Sigmoid colon (tissue), 4 donors: ENCODE measurements at regions not wholly inside any gene's neighbourhood (a gene's known extent, or its start where the extent isn't known, plus 50 kb on each side); places are given as distances from the start of the nearest gene placed in this dataset.

Experiments used
- EP300 ChIP-seq, 4 donors: sonication (generic); formaldehyde crosslinking; IDR thresholded peaks; one replicate each; pipeline ENCODE4 v1.6.1; 2017; ENCODE audit warnings: antibody characterized with exemption in 4 of 4
- POLR2A ChIP-seq, 2 donors: fragments of 450-650 bp; IDR thresholded peaks; one replicate each; pipeline ENCODE4 v1.6.1; 2016; ENCODE audit warnings: antibody characterized with exemption in 2 of 2, mild to moderate bottlenecking in 2 of 2, moderate library complexity in 2 of 2
- POLR2AphosphoS5 ChIP-seq, 4 donors: sonication (generic); formaldehyde crosslinking; IDR thresholded peaks; one replicate each; pipeline ENCODE4 v1.6.1; 2017; ENCODE audit warnings: antibody characterized with exemption in 4 of 4
- TF ChIP-seq, protein P1 (sequence below), 4 experiments: fragments of 450-650 bp in 3 of 4; fragments of 200-600 bp in 1 of 4; IDR thresholded peaks; one replicate each; pipeline ENCODE4 v1.5.1; 2016 to 2019; ENCODE audit warnings: antibody characterized with exemption in 4 of 4, mild to moderate bottlenecking in 3 of 4, moderate library complexity in 2 of 4

DNA sequence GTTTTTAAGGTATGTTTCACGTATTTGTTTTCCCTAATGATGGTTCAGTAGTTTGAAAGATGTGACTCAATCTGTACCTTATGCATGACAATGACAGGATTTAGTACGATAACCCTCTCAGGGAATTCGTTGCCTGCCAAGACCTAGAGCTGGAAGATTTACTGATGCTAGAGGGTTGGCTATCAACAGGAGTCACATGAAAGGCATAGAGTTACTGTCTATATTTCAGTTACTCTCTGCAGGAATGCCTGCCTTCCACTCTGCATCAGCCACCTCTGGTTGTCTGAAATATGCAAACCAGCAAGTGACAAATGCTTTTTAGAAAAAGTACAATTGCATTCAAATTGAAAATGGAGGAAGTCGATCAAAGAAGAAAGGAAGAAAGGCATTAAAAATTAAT, 276.3 kb upstream of the RAG2 start:
- TF ChIP-seq, protein P1, sequence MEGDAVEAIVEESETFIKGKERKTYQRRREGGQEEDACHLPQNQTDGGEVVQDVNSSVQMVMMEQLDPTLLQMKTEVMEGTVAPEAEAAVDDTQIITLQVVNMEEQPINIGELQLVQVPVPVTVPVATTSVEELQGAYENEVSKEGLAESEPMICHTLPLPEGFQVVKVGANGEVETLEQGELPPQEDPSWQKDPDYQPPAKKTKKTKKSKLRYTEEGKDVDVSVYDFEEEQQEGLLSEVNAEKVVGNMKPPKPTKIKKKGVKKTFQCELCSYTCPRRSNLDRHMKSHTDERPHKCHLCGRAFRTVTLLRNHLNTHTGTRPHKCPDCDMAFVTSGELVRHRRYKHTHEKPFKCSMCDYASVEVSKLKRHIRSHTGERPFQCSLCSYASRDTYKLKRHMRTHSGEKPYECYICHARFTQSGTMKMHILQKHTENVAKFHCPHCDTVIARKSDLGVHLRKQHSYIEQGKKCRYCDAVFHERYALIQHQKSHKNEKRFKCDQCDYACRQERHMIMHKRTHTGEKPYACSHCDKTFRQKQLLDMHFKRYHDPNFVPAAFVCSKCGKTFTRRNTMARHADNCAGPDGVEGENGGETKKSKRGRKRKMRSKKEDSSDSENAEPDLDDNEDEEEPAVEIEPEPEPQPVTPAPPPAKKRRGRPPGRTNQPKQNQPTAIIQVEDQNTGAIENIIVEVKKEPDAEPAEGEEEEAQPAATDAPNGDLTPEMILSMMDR (IDR thresholded peaks at IDR 0.05): no peak
- TF ChIP-seq POLR2A (IDR thresholded peaks at IDR 0.05) (no peak), EP300 (IDR thresholded peaks at IDR 0.05) (no peak), POLR2AphosphoS5 (IDR thresholded peaks at IDR 0.05) (no peak)
